IPS-18a (cell line): ENCODE measurements at regions not wholly inside any gene's neighbourhood (a gene's known extent, or its start where the extent isn't known, plus 50 kb on each side); places are given as distances from the start of the nearest gene placed in this dataset.
"Not testable (repeated sequence)": the region's sequence is repeated elsewhere in the genome, so short reads cannot be mapped to it uniquely, and the experiment has no call there.

ENCODE experiments used
- H3K27ac ChIP-seq: one replicate; pipeline ENCODE4 v1.5.1; 2013; ENCODE audit warnings: low read length
- H3K27me3 ChIP-seq: one replicate; pipeline ENCODE4 v1.6.1; 2013; ENCODE audit warnings: mild to moderate bottlenecking, low read length; ENCODE audit not compliant: control insufficient read depth, insufficient read depth
- H3K36me3 ChIP-seq: one replicate; pipeline ENCODE4 v1.6.1; 2013; ENCODE audit warnings: low read depth, low read length; ENCODE audit not compliant: control insufficient read depth
- H3K4me1 ChIP-seq: one replicate; pipeline ENCODE4 v1.6.1; 2013; ENCODE audit warnings: low read depth, low read length; ENCODE audit not compliant: control insufficient read depth
- H3K4me3 ChIP-seq: one replicate; pipeline ENCODE4 v1.5.1; 2013; ENCODE audit warnings: low read length
- H3K9ac ChIP-seq: one replicate; pipeline ENCODE4 v1.6.1; 2013; ENCODE audit warnings: mild to moderate bottlenecking, low read length, moderate library complexity
- H3K9me3 ChIP-seq: one replicate; pipeline ENCODE4 v1.6.1; 2013; ENCODE audit warnings: low read depth, low read length; ENCODE audit not compliant: control insufficient read depth

- H3K9me3 ChIP-seq = no peaks in the 10 kb centered on the region
- H3K9ac ChIP-seq = no peak overlapping the region
- no peak overlapping the region for H3K27ac ChIP-seq
- H3K36me3 ChIP-seq = no peaks in the 10 kb centered on the region
- H3K27me3 ChIP-seq = no peaks in the 10 kb centered on the region
- no peak overlapping the region for H3K4me3 ChIP-seq
- H3K4me1 ChIP-seq = no peaks in the 10 kb centered on the region
These were observed 95.1 kb upstream of the GRIN2B start for GRCh38 chr12:14076538-14076937.

GRCh38 chr12:14086838-14087237 lies 105.4 kb upstream of the GRIN2B start:
- Histone ChIP-seq H3K9ac (no peak overlapping the region), H3K4me3 (no peak overlapping the region), H3K27ac (no peak overlapping the region), H3K9me3 (no peaks in the 10 kb centered on the region), H3K4me1 (no peaks in the 10 kb centered on the region), H3K27me3 (no peaks in the 10 kb centered on the region), H3K36me3 (no peaks in the 10 kb centered on the region)

DNA sequence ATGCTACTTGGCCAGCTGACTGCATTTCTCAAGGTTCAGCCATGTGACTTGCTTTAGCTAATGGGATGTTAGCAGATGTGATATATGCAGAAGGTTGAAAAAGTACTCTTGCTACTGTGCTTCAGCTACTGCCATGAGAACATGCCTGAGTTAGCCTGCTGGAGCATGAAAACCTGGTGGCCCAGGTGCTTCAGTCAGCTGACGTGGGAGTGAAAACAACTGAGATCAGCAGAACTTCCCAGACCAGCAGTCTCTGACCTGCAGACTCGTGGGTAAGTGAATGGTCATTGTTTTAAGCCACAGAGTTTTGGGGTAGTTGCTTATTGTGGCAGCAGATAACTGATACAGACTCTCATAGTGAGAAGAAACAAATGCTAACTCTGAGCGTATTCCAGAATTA lies 118.6 kb upstream of the GRIN2B start:
- Histone ChIP-seq H3K27ac (no peak overlapping the region), H3K4me3 (no peak overlapping the region), H3K9me3 (no peaks in the 10 kb centered on the region), H3K9ac (no peak overlapping the region), H3K36me3 (no peaks in the 10 kb centered on the region), H3K27me3 (no peaks in the 10 kb centered on the region), H3K4me1 (no peaks in the 10 kb centered on the region)

DNA sequence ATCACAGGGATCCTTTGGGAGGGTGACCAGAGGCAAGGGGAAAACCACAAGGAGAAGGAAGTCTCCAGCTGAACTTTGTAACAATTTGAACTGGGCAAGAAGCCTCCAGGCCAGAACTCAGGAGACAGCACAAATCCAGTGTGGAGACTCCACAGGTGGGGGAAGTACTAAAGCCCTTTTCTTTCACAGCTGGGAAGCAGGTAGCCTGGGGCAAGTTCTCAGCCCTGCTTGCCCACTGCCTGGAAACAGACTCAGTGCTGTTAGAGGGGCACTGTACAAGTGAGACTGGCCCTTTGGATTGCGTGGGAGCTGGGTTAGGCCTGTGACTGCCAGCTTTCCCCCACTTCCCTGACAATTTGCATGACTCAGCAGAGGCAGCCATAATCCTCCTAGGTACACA lies 120.2 kb upstream of the GRIN2B start:
- H3K9me3 ChIP-seq, H3K4me1 ChIP-seq, H3K4me3 ChIP-seq, H3K27ac ChIP-seq, H3K9ac ChIP-seq, H3K27me3 ChIP-seq, H3K36me3 ChIP-seq: not testable (repeated sequence)

DNA sequence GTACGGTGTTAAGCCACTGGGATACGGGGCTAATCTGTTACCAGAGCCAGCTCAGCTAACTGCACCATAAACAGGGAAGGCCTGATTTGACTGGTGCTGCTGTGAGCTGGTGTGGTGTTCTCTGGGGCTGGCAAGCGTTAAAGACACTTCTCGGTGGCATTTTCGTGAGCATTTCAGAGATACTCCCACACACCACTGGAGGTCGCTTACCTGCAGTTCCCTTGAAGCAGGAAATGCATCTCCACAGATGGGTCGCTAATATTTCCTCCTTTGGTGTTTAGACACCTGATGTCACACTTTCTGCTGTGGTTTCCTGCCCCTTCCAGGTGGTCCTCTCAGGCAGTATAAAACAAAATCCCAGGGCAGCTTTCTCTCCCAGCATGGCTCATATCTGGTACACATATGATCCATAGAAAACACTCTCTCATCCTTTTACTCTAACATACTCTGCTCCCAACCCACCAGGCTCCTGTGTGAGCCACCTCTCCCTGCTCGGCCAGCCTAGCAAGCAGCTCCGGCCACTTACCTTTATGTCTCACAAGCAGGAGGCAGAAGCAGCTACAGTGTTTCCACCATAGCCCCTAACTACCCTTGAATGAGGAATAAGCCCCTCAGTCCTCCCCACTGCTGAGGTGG lies 129.9 kb upstream of the GRIN2B start:
- Histone ChIP-seq H3K4me3 (no peak overlapping the region), H3K27ac (no peak overlapping the region), H3K27me3 (no peaks in the 10 kb centered on the region), H3K9me3 (no peaks in the 10 kb centered on the region), H3K36me3 (no peaks in the 10 kb centered on the region), H3K9ac (no peak overlapping the region), H3K4me1 (no peaks in the 10 kb centered on the region)

DNA sequence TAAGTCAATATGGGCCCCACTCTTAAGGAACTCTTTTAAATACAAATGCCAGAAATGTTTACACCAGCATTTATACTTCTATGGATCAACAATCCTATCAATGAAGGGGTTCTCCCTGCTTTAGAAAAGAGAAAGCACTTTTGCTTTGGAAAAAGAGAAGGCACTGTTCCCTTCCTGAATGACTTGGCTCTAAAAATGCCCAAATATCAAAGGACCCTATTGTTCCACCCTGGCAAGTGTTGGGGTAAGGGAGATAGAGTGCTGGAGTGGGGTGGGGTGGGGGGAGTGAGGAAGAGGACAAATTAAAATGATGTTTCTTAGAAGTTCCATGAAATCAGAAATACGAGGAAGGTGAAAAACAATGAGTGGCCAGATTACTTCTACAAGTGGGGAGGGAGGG lies 131.6 kb upstream of the GRIN2B start:
- H3K27me3 ChIP-seq = no peaks in the 10 kb centered on the region
- H3K9ac ChIP-seq = no peak overlapping the region
- H3K27ac ChIP-seq = no peak overlapping the region
- H3K4me1 ChIP-seq = no peaks in the 10 kb centered on the region
- no peak overlapping the region for H3K4me3 ChIP-seq
- no peaks in the 10 kb centered on the region for H3K9me3 ChIP-seq
- H3K36me3 ChIP-seq = no peaks in the 10 kb centered on the region

GRCh38 chr12:14126692-14127091 lies 145.3 kb upstream of the GRIN2B start:
- Histone ChIP-seq H3K4me1 (no peaks in the 10 kb centered on the region), H3K27me3 (no peaks in the 10 kb centered on the region), H3K27ac (no peak overlapping the region), H3K4me3 (no peak overlapping the region), H3K9ac (no peak overlapping the region), H3K36me3 (no peaks in the 10 kb centered on the region), H3K9me3 (no peaks in the 10 kb centered on the region)

GRCh38 chr12:14129611-14130195 lies 148.3 kb upstream of the GRIN2B start:
- Histone ChIP-seq H3K9me3 (no peaks in the 10 kb centered on the region), H3K36me3 (no peaks in the 10 kb centered on the region), H3K9ac (no peak overlapping the region), H3K27ac (no peak overlapping the region), H3K4me1 (no peaks in the 10 kb centered on the region), H3K27me3 (no peaks in the 10 kb centered on the region), H3K4me3 (no peak overlapping the region)

DNA sequence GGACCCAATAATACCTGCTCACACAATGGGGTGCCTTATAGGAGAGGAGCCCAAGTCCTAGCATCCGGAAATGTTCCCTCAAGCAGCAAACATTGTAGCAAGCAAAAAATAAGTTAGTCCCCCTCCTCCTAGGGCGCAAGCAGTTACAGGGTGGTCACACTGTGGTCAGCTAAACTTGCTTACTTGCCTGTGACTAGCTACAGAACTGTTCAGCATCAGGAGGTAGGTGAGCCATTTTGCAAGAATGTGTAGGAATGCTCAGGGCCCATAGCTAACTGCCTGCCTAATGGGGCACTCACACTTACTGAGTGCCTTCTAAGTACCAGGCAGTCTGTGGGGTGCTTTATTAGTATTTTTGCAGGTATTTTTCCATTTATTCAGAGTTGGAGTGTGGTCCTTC lies 154.6 kb upstream of the GRIN2B start:
- Histone ChIP-seq H3K27me3 (no peaks in the 10 kb centered on the region), H3K9ac (no peak overlapping the region), H3K4me3 (no peak overlapping the region), H3K27ac (no peak overlapping the region), H3K4me1 (no peaks in the 10 kb centered on the region), H3K9me3 (no peaks in the 10 kb centered on the region), H3K36me3 (no peaks in the 10 kb centered on the region)

DNA sequence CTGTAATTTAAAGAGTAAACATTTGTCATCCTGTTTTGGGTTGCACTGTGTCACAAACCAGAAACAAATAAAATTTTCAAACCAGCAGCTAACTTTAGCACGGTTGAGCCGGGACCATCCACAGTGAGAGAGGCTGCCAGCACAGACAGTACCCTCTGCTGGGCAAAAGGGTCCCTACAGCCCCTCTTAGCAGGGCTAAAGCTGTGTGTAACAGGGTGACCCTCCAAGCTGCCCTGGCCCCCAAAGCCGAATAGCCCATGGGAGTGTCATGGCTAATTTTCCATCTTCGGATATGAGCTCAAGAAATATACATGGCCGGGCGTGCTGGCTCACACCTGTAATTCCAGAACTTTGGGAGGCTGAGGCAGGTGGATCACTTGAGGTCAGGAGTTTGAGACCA lies 157.1 kb upstream of the GRIN2B start:
- H3K9ac ChIP-seq = no peak overlapping the region
- no peaks in the 10 kb centered on the region for H3K27me3 ChIP-seq

DNA sequence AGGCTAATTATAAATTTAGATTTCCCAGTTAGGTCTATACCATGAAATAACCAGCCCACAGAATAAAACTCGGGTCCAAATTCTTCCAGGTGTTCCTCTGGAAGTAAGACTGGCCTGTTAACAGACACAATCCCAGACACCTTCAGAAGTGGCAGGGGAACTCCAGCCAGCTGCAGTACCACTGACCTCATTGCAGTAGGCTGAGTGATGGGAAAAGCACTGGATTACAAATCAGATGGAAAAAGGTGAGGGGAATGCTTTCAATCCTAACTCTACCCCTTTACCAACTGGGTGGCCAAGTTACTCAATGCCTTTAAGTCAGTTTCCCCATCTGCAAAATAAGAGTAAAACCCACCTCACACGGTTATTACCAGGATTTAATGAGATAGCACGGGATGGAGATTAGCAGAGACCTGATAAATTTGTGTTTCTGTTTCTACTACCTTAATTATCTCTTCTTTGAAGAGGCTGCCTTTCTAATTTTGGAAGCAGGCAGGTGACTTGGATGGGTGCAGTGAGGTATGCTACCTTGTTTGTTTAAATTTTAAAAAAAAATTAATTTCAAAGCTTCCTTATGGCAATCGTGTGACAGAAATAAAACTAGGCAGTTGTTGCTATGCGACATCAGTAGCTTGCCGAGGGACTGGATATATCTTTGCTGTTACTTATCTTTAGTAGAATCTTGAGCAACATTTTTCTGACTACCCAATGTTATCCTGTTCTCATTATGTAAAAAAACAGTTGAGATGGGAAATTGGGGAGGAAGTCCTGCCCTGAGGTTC lies 167.3 kb upstream of the GRIN2B start:
- H3K9ac ChIP-seq = no peak overlapping the region
- H3K36me3 ChIP-seq = no peaks in the 10 kb centered on the region
- H3K27me3 ChIP-seq = no peaks in the 10 kb centered on the region
- no peaks in the 10 kb centered on the region for H3K9me3 ChIP-seq
- H3K4me1 ChIP-seq = peaks cover 18% of the 10 kb centered on the region
- no peak overlapping the region for H3K27ac ChIP-seq
- H3K4me3 ChIP-seq = no peak overlapping the region

More for the DNA sequence above, 157.1 kb upstream of the GRIN2B start:
- no peaks in the 10 kb centered on the region for H3K9me3 ChIP-seq
- no peak overlapping the region for H3K27ac ChIP-seq
- H3K4me1 ChIP-seq = no peaks in the 10 kb centered on the region
- H3K4me3 ChIP-seq = no peak overlapping the region
- no peaks in the 10 kb centered on the region for H3K36me3 ChIP-seq

DNA sequence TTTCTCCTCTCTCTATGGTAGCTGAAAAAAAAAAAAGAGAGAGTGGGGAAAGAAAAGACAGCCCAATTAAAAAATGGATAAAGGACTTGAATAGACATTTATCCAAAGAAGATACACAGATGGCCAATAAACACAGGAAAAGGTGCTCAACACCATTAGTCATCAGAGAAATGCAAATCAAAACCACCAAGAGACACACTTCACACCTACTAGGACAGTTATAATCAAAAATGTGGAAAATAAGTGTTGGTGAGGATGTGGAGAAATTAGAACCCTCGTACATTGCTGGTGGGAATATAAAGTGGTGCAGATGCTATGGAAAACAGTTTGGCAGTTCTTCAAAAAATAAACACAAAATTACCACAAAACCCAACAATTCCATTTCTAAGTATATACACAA lies 172.4 kb upstream of the GRIN2B start:
- H3K27me3 ChIP-seq = no peaks in the 10 kb centered on the region
- H3K36me3 ChIP-seq = no peaks in the 10 kb centered on the region
- H3K9me3 ChIP-seq = no peaks in the 10 kb centered on the region
- H3K4me1 ChIP-seq = peaks cover 12% of the 10 kb centered on the region
- no peak overlapping the region for H3K27ac ChIP-seq
- H3K9ac ChIP-seq = no peak overlapping the region
- H3K4me3 ChIP-seq = no peak overlapping the region
